ENCODE measurements at regions not wholly inside any gene's neighbourhood (a gene's known extent, or its start where the extent isn't known, plus 50 kb on each side); places are given as distances from the start of the nearest gene placed in this dataset.
"Not testable (repeated sequence)": the region's sequence is repeated elsewhere in the genome, so short reads cannot be mapped to it uniquely, and the experiment has no call there.

- Histone ChIP-seq H3K27ac (ENCODE audit: extremely low read depth, low read depth, low read length) (no peak overlapping the region), H3K36me3 (ENCODE audit: control insufficient read depth in 2 of 2, insufficient read depth in 1 of 2, low read length in 2 of 2) (no peaks in the 10 kb centered on the region), H3K4me1 (ENCODE audit: control insufficient read depth, insufficient read depth, low read length) (no peaks in the 10 kb centered on the region), H3K9me3 (ENCODE audit: control insufficient read depth, insufficient read depth, low read depth, low read length) (no peaks in the 10 kb centered on the region), H3K4me3 (ENCODE audit: low read depth, low read length) (no peak overlapping the region)
- no peak for TF ChIP-seq ZNF670 (tag by site-specific recombination; IDR thresholded peaks at IDR 0.05; ENCODE audit: low read depth)
- TF ChIP-seq, protein P1, sequence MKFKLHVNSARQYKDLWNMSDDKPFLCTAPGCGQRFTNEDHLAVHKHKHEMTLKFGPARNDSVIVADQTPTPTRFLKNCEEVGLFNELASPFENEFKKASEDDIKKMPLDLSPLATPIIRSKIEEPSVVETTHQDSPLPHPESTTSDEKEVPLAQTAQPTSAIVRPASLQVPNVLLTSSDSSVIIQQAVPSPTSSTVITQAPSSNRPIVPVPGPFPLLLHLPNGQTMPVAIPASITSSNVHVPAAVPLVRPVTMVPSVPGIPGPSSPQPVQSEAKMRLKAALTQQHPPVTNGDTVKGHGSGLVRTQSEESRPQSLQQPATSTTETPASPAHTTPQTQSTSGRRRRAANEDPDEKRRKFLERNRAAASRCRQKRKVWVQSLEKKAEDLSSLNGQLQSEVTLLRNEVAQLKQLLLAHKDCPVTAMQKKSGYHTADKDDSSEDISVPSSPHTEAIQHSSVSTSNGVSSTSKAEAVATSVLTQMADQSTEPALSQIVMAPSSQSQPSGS (tag by site-specific recombination; IDR thresholded peaks at IDR 0.05; ENCODE audit: low read depth), result no peak
- CTCF ChIA-PET, result interaction anchor here (0.9 kb wide), 1 partner anchor 14 kb away, joined by 3 read pairs; no protein-coding TSS in a partner anchor
- POLR2A ChIA-PET, result no interaction called here
Measured at GRCh38 chr12:68439368-68440045, 107.3 kb upstream of the MDM1 start.

- CTCF ChIA-PET, result interaction anchor here (0.6 to 0.9 kb wide), 2 partner anchors 13 to 43 kb away, joined by 3 read pairs; no protein-coding TSS in a partner anchor
- POLR2A ChIA-PET, result no interaction called here
- no peaks in the 10 kb centered on the region for H3K36me3 ChIP-seq (ENCODE audit: control insufficient read depth in 2 of 2, insufficient read depth in 1 of 2, low read length in 2 of 2)
- H3K27ac ChIP-seq (ENCODE audit: extremely low read depth, low read depth, low read length), result no peak overlapping the region
- no peak overlapping the region for H3K4me3 ChIP-seq (ENCODE audit: low read depth, low read length)
- H3K9me3 ChIP-seq (ENCODE audit: control insufficient read depth, insufficient read depth, low read depth, low read length), result no peaks in the 10 kb centered on the region
- no peaks in the 10 kb centered on the region for H3K4me1 ChIP-seq (ENCODE audit: control insufficient read depth, insufficient read depth, low read length)
- TF ChIP-seq ZNF670 (tag by site-specific recombination; IDR thresholded peaks at IDR 0.05; ENCODE audit: low read depth) (no peak), ZNF184 (tag by site-specific recombination; IDR thresholded peaks at IDR 0.05) (no peak), ZNF302 (tag by site-specific recombination; IDR thresholded peaks at IDR 0.05; ENCODE audit: low read depth) (no peak), ZBTB44 (tag by site-specific recombination; IDR thresholded peaks at IDR 0.05) (no peak), GLI4 (tag by site-specific recombination; IDR thresholded peaks at IDR 0.05) (no peak), ZNF169 (tag by site-specific recombination; IDR thresholded peaks at IDR 0.05) (no peak), GFI1B (tag by site-specific recombination; IDR thresholded peaks at IDR 0.05) (no peak), ZNF132 (tag by site-specific recombination; IDR thresholded peaks at IDR 0.05; ENCODE audit: borderline replicate concordance) (no peak), MYNN (tag by site-specific recombination; IDR thresholded peaks at IDR 0.05; ENCODE audit: borderline replicate concordance) (no peak), SP7 (tag by site-specific recombination; IDR thresholded peaks at IDR 0.05) (no peak), BCL11B (tag by site-specific recombination; IDR thresholded peaks at IDR 0.05; ENCODE audit: low read depth) (no peak)
- TF ChIP-seq, protein P2, sequence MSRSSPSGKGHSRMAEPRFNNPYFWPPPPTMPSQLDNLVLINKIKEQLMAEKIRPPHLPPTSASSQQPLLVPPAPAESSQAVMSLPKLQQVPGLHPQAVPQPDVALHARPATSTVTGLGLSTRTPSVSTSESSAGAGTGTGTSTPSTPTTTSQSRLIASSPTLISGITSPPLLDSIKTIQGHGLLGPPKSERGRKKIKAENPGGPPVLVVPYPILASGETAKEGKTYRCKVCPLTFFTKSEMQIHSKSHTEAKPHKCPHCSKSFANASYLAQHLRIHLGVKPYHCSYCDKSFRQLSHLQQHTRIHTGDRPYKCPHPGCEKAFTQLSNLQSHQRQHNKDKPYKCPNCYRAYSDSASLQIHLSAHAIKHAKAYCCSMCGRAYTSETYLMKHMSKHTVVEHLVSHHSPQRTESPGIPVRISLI (tag by site-specific recombination; IDR thresholded peaks at IDR 0.05), result no peak
- TF ChIP-seq, protein P3, sequence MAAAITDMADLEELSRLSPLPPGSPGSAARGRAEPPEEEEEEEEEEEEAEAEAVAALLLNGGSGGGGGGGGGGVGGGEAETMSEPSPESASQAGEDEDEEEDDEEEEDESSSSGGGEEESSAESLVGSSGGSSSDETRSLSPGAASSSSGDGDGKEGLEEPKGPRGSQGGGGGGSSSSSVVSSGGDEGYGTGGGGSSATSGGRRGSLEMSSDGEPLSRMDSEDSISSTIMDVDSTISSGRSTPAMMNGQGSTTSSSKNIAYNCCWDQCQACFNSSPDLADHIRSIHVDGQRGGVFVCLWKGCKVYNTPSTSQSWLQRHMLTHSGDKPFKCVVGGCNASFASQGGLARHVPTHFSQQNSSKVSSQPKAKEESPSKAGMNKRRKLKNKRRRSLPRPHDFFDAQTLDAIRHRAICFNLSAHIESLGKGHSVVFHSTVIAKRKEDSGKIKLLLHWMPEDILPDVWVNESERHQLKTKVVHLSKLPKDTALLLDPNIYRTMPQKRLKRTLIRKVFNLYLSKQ (tag by site-specific recombination; IDR thresholded peaks at IDR 0.05; ENCODE audit: borderline replicate concordance), result no peak
Measured at GRCh38 chr12:68440068-68440581, 108.0 kb upstream of the MDM1 start.

DNA sequence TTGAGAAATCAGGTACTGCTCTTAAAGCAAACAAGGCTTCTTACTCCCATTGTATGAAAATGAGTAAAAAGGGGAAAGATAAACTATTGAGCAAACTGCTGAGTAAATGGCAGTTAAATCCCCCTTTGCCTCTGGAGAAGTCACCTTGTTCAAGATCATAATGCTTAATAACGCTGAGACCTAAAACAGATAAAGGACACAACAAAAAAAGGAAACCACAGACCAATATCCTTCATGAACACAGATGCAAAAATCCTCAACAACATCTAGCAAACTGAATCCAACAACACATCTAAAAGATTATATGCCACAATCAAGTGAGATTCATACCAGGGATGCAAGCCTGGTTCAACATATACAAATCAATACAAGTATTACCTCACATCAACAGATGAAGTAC lies 109.0 kb upstream of the MDM1 start:
- no peak overlapping the region for H3K4me3 ChIP-seq (ENCODE audit: low read depth, low read length)
- no peaks in the 10 kb centered on the region for H3K9me3 ChIP-seq (ENCODE audit: control insufficient read depth, insufficient read depth, low read depth, low read length)
- H3K36me3 ChIP-seq (ENCODE audit: control insufficient read depth in 2 of 2, insufficient read depth in 1 of 2, low read length in 2 of 2), result no peaks in the 10 kb centered on the region
- POLR2A ChIA-PET, result no interaction called here
- TF ChIP-seq FEZF1 (tag by site-specific recombination; IDR thresholded peaks at IDR 0.05) (no peak), GFI1B (tag by site-specific recombination; IDR thresholded peaks at IDR 0.05) (no peak), ZBTB20 (tag by site-specific recombination; IDR thresholded peaks at IDR 0.05) (no peak), ZNF394 (tag by site-specific recombination; IDR thresholded peaks at IDR 0.05; ENCODE audit: borderline replicate concordance) (no peak)
- CTCF ChIA-PET, result no interaction called here
- 0 out of 2 replicates have a peak, but pooled peaks cover 3% of the 10 kb centered on the region for H3K4me1 ChIP-seq (ENCODE audit: control insufficient read depth, insufficient read depth, low read length)
- H3K27ac ChIP-seq (ENCODE audit: extremely low read depth, low read depth, low read length), result no peak overlapping the region

DNA sequence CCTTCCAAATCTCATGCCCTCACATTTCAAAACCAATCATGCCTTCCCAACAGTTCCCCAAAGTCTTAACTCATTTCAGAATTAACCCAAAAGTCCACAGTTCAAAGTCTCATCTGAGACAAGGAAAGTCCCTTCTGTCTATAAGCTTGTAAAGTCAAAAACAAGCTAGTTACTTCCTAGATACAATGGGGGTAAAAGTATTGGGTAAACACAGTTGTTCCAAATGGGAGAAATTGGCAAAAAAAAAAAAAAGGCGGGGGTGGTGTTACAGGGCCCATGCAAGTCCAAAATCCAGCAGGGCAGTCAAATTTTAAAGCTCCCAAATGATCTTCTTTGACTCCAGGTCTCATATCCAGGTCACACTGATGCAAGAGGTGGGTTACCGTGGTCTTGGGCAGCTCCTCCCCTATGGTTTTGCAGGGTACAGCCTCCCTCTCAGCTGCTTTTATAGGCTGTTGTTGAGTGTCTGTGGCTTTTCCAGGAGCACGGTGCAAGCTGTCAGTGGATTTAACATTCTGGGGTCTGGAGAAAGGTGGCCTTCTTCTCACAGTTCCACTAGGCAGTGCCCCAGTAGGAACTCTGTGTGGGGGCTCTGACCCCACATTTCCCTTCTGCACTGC lies 110.3 kb upstream of the MDM1 start:
- H3K9me3 ChIP-seq (ENCODE audit: control insufficient read depth, insufficient read depth, low read depth, low read length); H3K4me1 ChIP-seq (ENCODE audit: control insufficient read depth, insufficient read depth, low read length); H3K27ac ChIP-seq (ENCODE audit: extremely low read depth, low read depth, low read length); CTCF ChIA-PET; H3K4me3 ChIP-seq (ENCODE audit: low read depth, low read length); POLR2A ChIA-PET; H3K36me3 ChIP-seq (ENCODE audit: control insufficient read depth in 2 of 2, insufficient read depth in 1 of 2, low read length in 2 of 2): not testable (repeated sequence)

All from HEK293 (cell line).